Cerebellar cortex (tissue), 1 donor: ENCODE measurements at regions not wholly inside any gene's neighbourhood (a gene's known extent, or its start where the extent isn't known, plus 50 kb on each side); places are given as distances from the start of the nearest gene placed in this dataset.
A peak's percentile ranks its signal among the peaks of the same experiment; 100 is the strongest.
"Not testable (repeated sequence)": the region's sequence is repeated elsewhere in the genome, so short reads cannot be mapped to it uniquely, and the experiment has no call there.

Source experiments
- DNase-seq: peaks from one replicate; pipeline ENCODE4 v3.0.0-alpha.2; 2015; ENCODE audit warnings: low spot score

GRCh38 chr14:83298016-83298415 lies 1764.4 kb upstream of the SEL1L start:
- DNase-seq = not testable (repeated sequence)

DNA sequence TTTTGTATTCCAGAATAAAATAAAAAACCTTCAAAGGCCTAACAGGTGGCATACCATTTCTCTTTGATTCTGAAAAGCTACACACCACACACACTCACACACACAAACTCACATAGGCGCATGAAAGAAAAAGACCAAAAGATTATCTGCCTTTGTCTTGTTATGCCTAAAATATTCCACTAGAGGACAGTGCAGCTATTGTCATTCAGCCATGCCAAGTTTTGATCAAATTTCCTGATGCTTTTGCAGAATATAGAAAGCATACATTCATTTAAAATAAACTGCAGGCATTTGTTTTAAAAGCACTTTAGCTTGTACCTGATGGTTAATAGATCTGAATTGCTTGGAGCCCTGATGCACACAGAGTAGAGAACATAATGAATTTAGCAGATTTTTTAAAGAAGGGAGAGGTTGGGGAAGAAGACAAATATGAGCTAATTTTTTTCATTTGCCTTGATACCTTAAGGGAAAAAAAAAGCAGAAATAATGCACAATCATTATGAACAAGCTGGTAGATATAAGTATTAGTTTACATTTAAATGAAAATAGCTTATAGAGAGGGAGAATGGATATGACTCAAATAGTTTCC lies 1766.9 kb upstream of the SEL1L start:
- DNase-seq = peak; percentile 11

DNA sequence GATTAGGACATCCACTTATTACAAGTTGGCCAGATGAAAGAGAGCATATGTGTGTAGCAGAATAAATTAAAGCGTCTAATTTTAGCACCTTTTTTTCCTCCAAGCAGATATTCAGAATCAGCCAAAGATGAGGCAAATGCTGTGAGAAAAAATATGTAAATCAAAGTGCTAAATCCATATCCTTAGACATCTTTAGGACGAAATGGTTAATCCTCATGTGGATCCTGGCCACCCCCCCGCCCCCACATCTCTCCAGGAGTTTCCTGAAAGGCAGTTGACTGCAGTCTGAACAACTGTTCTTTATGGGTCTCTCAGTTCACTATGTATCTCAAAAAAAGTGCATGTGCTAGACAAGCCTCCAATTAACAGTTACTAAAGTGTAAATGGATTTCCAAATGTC lies 1768.1 kb upstream of the SEL1L start:
- no peak for DNase-seq

- no peak for DNase-seq
Observed at GRCh38 chr14:83309211-83309610, 1775.6 kb upstream of the SEL1L start.

GRCh38 chr14:83309833-83310232 lies 1776.2 kb upstream of the SEL1L start:
- DNase-seq = no peak

- DNase-seq = no peak
Observed at GRCh38 chr14:83312511-83312910, 1778.9 kb upstream of the SEL1L start.

DNA sequence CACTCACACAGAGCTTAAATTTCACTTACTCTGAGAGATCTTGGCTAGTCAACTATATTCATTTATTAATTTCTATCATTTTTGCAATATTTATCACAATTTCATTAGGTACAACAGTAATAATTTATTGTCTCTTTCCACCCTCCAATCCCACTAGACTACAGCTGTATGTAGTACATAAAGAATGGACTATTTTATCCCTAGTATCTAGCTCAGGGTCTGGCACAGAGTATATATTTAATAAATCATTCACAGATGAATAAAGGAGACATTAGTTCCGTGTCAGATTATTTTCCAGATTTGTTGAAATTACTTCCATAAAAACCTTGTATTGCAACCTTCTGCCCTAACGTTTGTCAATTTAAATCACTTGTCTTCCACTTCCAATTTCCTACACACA lies 1781.1 kb upstream of the SEL1L start:
- DNase-seq = no peak

DNA sequence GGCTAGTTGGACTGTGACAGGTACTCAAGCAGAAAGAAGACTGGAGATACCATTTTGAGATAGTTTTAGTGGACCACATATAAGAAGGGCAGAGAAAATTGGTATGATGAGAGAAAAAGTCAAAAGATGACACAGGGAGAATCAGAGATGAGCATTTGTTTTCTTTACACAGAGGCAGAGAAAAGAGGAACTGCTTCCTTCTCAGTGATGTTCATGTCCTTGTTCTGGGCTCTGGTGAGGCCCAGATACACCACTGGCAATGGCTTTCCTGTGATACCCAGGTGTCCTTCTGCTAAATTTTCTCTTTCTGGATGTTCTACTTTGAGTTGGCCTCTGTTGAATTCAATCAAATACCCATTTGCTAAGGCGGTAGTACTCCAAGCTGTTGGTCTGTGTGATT lies 1782.7 kb upstream of the SEL1L start:
- no peak for DNase-seq

GRCh38 chr14:83320837-83321236 lies 1787.2 kb upstream of the SEL1L start:
- DNase-seq = no peak

- DNase-seq = no peak
Observed at GRCh38 chr14:83331513-83331912, 1797.9 kb upstream of the SEL1L start.

GRCh38 chr14:83342590-83342989 lies 1808.9 kb upstream of the SEL1L start:
- DNase-seq = no peak

DNA sequence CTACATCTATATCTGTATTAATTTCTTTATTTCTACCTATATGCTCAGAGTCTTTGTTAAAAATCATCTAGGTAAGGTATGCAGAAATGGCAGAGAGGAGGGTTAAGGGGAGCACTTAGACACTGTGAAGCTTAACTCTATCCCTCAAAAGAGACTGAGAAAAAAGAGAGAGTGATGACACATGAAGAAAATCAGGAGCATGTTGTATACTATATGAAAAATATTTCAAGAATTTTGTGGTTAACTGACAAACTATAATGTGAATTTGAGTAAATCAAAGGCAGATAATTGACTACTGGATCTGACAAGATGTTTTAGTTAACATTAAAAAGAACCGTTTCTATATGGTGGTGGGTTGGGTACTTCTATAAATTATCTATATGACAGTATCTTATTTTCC lies 1814.2 kb upstream of the SEL1L start:
- no peak for DNase-seq

DNA sequence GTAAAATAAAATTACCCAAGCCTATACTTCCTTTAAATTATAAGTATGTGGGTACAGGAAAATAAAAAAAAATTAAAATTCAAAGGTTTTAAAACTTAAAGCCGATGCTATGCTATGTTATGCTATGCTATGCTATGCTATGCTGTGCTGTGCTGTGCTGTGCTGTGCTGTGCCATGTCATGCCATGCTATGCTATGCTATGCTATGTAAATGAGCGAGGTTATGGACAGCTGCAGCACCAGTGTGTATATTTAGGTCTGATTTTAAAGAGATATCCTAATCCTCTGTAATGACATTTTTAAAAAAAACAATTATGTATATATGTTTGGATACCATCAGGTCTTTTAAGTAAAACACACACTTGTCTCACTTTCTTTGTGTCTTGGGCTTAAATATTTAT lies 1822.0 kb upstream of the SEL1L start:
- DNase-seq = no peak

GRCh38 chr14:83356080-83356479 lies 1822.4 kb upstream of the SEL1L start:
- no peak for DNase-seq

DNA sequence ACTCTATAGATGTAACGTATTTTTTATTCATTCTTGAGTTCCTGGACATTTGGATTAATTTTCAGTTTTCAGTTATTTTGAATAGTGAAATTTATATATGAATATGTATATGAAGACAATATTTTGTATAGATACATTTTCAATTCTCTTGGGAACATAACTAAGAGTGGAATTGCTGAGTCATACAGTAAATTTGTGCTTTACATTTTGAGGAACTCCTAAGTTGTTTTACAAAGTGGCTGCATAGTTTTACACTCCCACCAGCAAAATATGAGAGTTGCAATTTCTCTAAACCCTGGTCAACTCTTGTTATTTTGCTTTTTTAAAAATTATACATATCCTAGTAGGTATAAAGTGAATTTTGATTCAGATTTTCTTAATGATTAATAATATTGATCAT lies 1838.6 kb upstream of the SEL1L start:
- DNase-seq = no peak

DNA sequence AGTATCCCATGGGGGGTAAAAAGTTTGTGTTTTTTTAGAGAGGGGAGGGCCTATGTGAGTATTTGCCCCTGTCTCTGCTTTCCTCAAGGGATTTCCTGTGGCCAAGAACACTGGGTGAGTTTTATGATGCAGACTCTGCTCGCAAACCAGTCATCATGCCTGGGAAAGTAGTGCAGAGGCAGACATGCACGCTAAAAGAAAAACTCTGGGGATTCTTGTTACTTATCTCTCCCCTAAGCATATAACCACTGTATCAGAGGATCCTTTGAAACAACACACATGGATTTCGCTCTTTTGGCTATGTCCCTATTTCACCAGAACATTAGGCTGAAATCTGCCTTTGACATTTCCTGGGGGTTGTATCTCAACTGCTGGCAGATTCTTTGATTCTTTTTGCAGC lies 1845.8 kb upstream of the SEL1L start:
- DNase-seq = no peak

DNA sequence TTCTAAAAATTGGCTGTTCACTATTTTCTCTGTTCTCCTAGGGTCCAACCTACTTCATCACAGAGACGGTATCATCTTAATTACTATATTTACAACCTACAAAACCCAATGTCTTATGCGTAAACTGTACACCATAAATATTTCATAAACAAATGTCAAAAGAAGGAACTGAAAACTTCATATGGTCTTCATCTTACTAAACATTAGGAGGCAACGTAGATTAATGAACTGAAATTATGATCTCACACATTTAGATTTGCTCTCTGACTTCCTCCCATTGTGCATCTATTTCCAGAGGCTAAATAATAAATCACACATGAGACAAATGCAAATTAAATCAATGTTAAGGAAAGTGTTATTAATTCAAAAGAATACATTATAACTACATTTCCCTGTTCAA lies 1850.6 kb upstream of the SEL1L start:
- DNase-seq = no peak

DNA sequence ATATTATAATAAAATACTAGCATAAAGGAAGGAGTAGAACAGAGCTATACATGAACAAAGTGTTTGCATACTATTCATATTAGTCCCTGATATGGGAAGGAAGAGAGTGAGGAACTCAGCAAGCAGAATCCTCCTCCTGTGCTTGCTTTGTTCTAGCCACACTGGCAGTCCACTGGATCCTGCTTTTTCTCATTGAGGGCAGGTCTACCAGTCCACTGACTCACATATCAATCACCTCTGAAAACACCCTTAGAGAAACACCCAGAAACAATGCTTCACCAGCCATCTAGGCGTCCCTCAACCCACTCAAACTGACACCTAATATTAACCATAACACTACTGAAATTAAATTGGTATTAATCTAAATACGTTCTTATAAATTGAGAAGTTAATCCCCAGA lies 1861.7 kb upstream of the SEL1L start:
- no peak for DNase-seq

DNA sequence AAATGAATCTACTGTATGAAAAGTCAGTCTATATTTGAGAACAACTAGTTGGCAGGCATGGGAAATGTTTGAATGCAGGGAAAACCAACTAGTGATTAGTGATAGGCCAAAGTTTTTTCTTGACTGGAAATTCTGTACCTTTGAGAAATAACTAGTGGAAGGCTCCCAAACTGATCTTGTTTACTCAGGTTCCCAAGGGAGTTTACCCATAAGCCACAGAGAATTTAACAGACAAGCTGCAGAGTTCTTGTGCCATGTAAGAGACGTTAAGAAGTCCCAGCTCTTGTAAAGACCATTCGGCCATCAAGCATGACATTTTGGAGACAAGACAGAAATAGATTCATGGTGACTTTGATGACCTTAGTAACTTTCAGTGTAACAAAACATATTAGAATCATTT lies 1882.8 kb upstream of the SEL1L start:
- no peak for DNase-seq

DNA sequence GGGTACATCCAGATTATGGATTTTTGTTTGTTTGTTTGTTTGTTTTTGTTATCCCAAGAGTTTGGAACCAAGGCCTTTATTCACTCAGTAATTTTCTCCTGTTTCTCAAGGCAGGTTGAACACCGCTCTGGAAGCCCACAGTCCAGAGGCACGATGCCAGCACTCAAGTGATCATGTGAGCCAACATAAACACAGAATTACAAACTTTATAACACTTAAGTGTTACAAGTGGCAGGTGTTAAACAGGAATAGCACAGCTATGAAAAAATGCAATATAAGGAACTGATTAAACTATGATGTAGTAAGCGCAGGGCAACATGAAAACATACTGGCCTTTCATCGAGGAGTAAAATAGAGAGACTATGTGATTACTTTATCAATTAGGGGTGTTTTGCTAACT lies 1885.8 kb upstream of the SEL1L start:
- no peak for DNase-seq

- DNase-seq = no peak
Observed at GRCh38 chr14:83421711-83422110, 1888.1 kb upstream of the SEL1L start.

- DNase-seq = no peak
Observed at GRCh38 chr14:83425138-83425537, 1891.5 kb upstream of the SEL1L start.

GRCh38 chr14:83425706-83426105 lies 1892.1 kb upstream of the SEL1L start:
- DNase-seq = no peak

GRCh38 chr14:83433618-83434017 lies 1900.0 kb upstream of the SEL1L start:
- no peak for DNase-seq

GRCh38 chr14:83441801-83442200 lies 1908.1 kb upstream of the SEL1L start:
- no peak for DNase-seq
